Activated B cell treated with CpG ODN at 0.5 μM for 24 hours (primary cell): ENCODE measurements at regions not wholly inside any gene's neighbourhood (a gene's known extent, or its start where the extent isn't known, plus 50 kb on each side); places are given as distances from the start of the nearest gene placed in this dataset.

ENCODE experiments used
- ATAC-seq: fragments of 200-7000 bp; cut with Tn5 transposase; one replicate; pipeline ENCODE4 v1.10.0; 2021; ENCODE audit warnings: low read depth, mild to moderate bottlenecking, moderate library complexity
- CTCF ChIA-PET: fragments of 350-600 bp; sonication (Branson Sonifier 250); formaldehyde crosslinking; loops from one replicate; lab custom pipeline; 2021; ENCODE audit warnings: antibody characterized with exemption; lab: Charles Lee
- POLR2A ChIA-PET: fragments of 350-600 bp; sonication (Branson Sonifier 250); formaldehyde crosslinking; loops from one replicate; lab custom pipeline; 2021; ENCODE audit warnings: antibody characterized with exemption; lab: Charles Lee
- DNase-seq: peaks from one replicate; pipeline ENCODE4 v3.0.0; 2022
- H3K27ac Mint-ChIP-seq: one replicate; pipeline ENCODE4 v1.8.0; 2020; ENCODE audit warnings: mixed read lengths
- H3K27me3 Mint-ChIP-seq: one replicate; pipeline ENCODE4 v1.8.0; 2021; ENCODE audit warnings: mixed read lengths
- H3K36me3 Mint-ChIP-seq: one replicate; pipeline ENCODE4 v1.8.0; 2021; ENCODE audit warnings: low read depth, mixed read lengths
- H3K4me1 Mint-ChIP-seq: one replicate; pipeline ENCODE4 v1.8.0; 2021; ENCODE audit warnings: mixed read lengths
- H3K4me3 Mint-ChIP-seq: one replicate; pipeline ENCODE4 v1.8.0; 2020; ENCODE audit warnings: mild to moderate bottlenecking, mixed read lengths
- H3K9me3 Mint-ChIP-seq: one replicate; pipeline ENCODE4 v1.8.0; 2020; ENCODE audit warnings: mixed read lengths
- CTCF ChIP-seq: fragments of 200-600 bp; IDR thresholded peaks from one replicate; pipeline ENCODE4 v1.8.0; 2022; ENCODE audit warnings: antibody characterized with exemption, mild to moderate bottlenecking
- intact Hi-C: fragments of 100-400 bp; cut with micrococcal nuclease; formaldehyde crosslinking; loops from one replicate; pipeline ENCODE4 v1.15.1; 2024

- DNase-seq: no peak
- H3K4me3 Mint-ChIP-seq: no peak overlapping the region
- H3K27ac Mint-ChIP-seq: no peak overlapping the region
- H3K36me3 Mint-ChIP-seq: no peaks in the 10 kb centered on the region
- ChIA-PET CTCF (no interaction called here), POLR2A (no interaction called here)
- intact Hi-C loops: no loop called here
- no peak for ATAC-seq
- no peaks in the 10 kb centered on the region for H3K4me1 Mint-ChIP-seq
- TF ChIP-seq CTCF: no peak
- H3K9me3 Mint-ChIP-seq: no peaks in the 10 kb centered on the region
- no peaks in the 10 kb centered on the region for H3K27me3 Mint-ChIP-seq
Observed at GRCh38 chr3:59551834-59552233, 502.0 kb upstream of the CFAP20DC start.

GRCh38 chr3:59549962-59550361, 500.1 kb upstream of the CFAP20DC start:
- no peak for TF ChIP-seq CTCF
- no peaks in the 10 kb centered on the region for H3K36me3 Mint-ChIP-seq
- ChIA-PET POLR2A (no interaction called here), CTCF (no interaction called here)
- intact Hi-C loops: no loop called here
- no peaks in the 10 kb centered on the region for H3K9me3 Mint-ChIP-seq
- no peak for ATAC-seq
- H3K27me3 Mint-ChIP-seq: no peaks in the 10 kb centered on the region
- no peaks in the 10 kb centered on the region for H3K4me1 Mint-ChIP-seq
- H3K4me3 Mint-ChIP-seq: no peak overlapping the region
- no peak overlapping the region for H3K27ac Mint-ChIP-seq
- DNase-seq: no peak

GRCh38 chr3:59547874-59548273, 498.0 kb upstream of the CFAP20DC start:
- ChIA-PET CTCF (no interaction called here), POLR2A (no interaction called here)
- intact Hi-C loops: no loop called here
- no peak overlapping the region for H3K4me3 Mint-ChIP-seq
- H3K4me1 Mint-ChIP-seq: no peaks in the 10 kb centered on the region
- H3K36me3 Mint-ChIP-seq: no peaks in the 10 kb centered on the region
- no peak overlapping the region for H3K27ac Mint-ChIP-seq
- ATAC-seq (no peak), DNase-seq (no peak)
- no peak for TF ChIP-seq CTCF
- no peaks in the 10 kb centered on the region for H3K27me3 Mint-ChIP-seq
- H3K9me3 Mint-ChIP-seq: no peaks in the 10 kb centered on the region

- ATAC-seq: no peak
Observed at GRCh38 chr3:59546522-59546921, 496.7 kb upstream of the CFAP20DC start.

GRCh38 chr3:59545374-59545773, 495.5 kb upstream of the CFAP20DC start:
- TF ChIP-seq CTCF: no peak
- Mint-ChIP-seq H3K36me3 (no peaks in the 10 kb centered on the region), H3K9me3 (no peaks in the 10 kb centered on the region), H3K4me1 (no peaks in the 10 kb centered on the region), H3K4me3 (no peak overlapping the region), H3K27me3 (no peaks in the 10 kb centered on the region), H3K27ac (no peak overlapping the region)
- no peak for DNase-seq
- CTCF ChIA-PET: no interaction called here
- POLR2A ChIA-PET: no interaction called here
- ATAC-seq: no peak
- intact Hi-C loops: no loop called here

More at GRCh38 chr3:59546522-59546921, 496.7 kb upstream of the CFAP20DC start:
- H3K4me3 Mint-ChIP-seq: no peak overlapping the region
- DNase-seq: no peak
- ChIA-PET CTCF (no interaction called here), POLR2A (no interaction called here)
- H3K36me3 Mint-ChIP-seq: no peaks in the 10 kb centered on the region
- no peaks in the 10 kb centered on the region for H3K4me1 Mint-ChIP-seq
- no peak overlapping the region for H3K27ac Mint-ChIP-seq
- TF ChIP-seq CTCF: no peak
- intact Hi-C loops: no loop called here
- no peaks in the 10 kb centered on the region for H3K27me3 Mint-ChIP-seq
- H3K9me3 Mint-ChIP-seq: no peaks in the 10 kb centered on the region
